Ovary (tissue), 7 donors: ENCODE measurements at regions not wholly inside any gene's neighbourhood (a gene's known extent, or its start where the extent isn't known, plus 50 kb on each side); places are given as distances from the start of the nearest gene placed in this dataset.

Experiments
- DNase-seq, 5 donors: peaks; one replicate each; pipeline ENCODE4 v3.0.0-alpha.2; 2019 to 2020
- H3K27ac ChIP-seq, 2 donors: fragments of 200-600 bp; one replicate each; pipeline versions ENCODE4 v1.5.1 to v1.8.0; 2019 to 2022
- H3K27me3 ChIP-seq: fragments of 200-600 bp; one replicate; pipeline ENCODE4 v1.8.0; 2022
- H3K36me3 ChIP-seq: fragments of 200-600 bp; sonication (generic); one replicate; pipeline ENCODE4 v1.5.1; 2019
- H3K4me1 ChIP-seq: one replicate; pipeline ENCODE4 v1.8.1; 2013; ENCODE audit warnings: mild to moderate bottlenecking, moderate library complexity; ENCODE audit not compliant: insufficient read depth
- H3K4me3 ChIP-seq: fragments of 200-600 bp; sonication (generic); one replicate; pipeline ENCODE4 v1.5.1; 2017
- H3K9me3 ChIP-seq, 2 donors: fragments of 200-600 bp in 1 of 2; sonication (generic) in 1 of 2; one replicate each; pipeline versions ENCODE4 v1.5.1 to v1.8.1; 2013 to 2019; ENCODE audit warnings: mild to moderate bottlenecking in 1 of 2, moderate library complexity in 1 of 2
- EP300 ChIP-seq: sonication (generic); formaldehyde crosslinking; IDR thresholded peaks from one replicate; pipeline ENCODE4 v1.6.1; 2017; ENCODE audit warnings: antibody characterized with exemption
- POLR2A ChIP-seq: fragments of 450-650 bp; IDR thresholded peaks from one replicate; pipeline ENCODE4 v1.6.1; 2017; ENCODE audit warnings: antibody characterized with exemption, mild to moderate bottlenecking, moderate library complexity
- WGBS, 3 donors: extraction: QIAGEN DNeasy Blood & Tissue Kit in 1 of 3; methylation state at CpG; one replicate each; pipeline versions ENCODE4 v1.1.5 to v1.1.7; 2013 to 2017; 5-methylcytosine and 5-hydroxymethylcytosine counted together
- intact Hi-C, 4 donors: fragments of 100-400 bp; cut with DNase I; formaldehyde crosslinking; loops; one replicate each; pipeline versions ENCODE4 v1.11.0 to v1.15.1; 2022 to 2023
- TF ChIP-seq, protein P1 (sequence below), 3 donors: fragments of 450-650 bp in 2 of 3; fragments of 200-600 bp in 1 of 3; IDR thresholded peaks; one replicate each; pipeline versions ENCODE4 v1.5.1 to v1.8.0; 2016 to 2022; ENCODE audit warnings: antibody characterized with exemption in 3 of 3, mild to moderate bottlenecking in 1 of 3
- donor health status: DM: no; HTN: no; CAD: no; lungs with moderate emphysema.
- donor health status: DM: no; HTN: no; CAD: no.
- donor health status: Bipolar disorder and iron deficiency.
- donor health status: DM: no; HTN: no; CAD: no.
- donor health status: DM: yes; HTN: yes; CAD: no.

GRCh38 chr20:43863821-43864544 is 50.7 kb upstream of the TOX2 start:
- Histone ChIP-seq H3K36me3 (no peaks in the 10 kb centered on the region), H3K4me1 (no peaks in the 10 kb centered on the region), H3K4me3 (no peak overlapping the region), H3K27ac (no peak overlapping the region), H3K27me3 (no peaks in the 10 kb centered on the region), H3K9me3 (no peaks in the 10 kb centered on the region)
- TF ChIP-seq EP300, result no peak
- TF ChIP-seq POLR2A, result no peak
- TF ChIP-seq, protein P1, sequence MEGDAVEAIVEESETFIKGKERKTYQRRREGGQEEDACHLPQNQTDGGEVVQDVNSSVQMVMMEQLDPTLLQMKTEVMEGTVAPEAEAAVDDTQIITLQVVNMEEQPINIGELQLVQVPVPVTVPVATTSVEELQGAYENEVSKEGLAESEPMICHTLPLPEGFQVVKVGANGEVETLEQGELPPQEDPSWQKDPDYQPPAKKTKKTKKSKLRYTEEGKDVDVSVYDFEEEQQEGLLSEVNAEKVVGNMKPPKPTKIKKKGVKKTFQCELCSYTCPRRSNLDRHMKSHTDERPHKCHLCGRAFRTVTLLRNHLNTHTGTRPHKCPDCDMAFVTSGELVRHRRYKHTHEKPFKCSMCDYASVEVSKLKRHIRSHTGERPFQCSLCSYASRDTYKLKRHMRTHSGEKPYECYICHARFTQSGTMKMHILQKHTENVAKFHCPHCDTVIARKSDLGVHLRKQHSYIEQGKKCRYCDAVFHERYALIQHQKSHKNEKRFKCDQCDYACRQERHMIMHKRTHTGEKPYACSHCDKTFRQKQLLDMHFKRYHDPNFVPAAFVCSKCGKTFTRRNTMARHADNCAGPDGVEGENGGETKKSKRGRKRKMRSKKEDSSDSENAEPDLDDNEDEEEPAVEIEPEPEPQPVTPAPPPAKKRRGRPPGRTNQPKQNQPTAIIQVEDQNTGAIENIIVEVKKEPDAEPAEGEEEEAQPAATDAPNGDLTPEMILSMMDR (IDR thresholded peaks at IDR 0.05), result no peak
- DNase-seq, result no peak
- intact Hi-C loops, result no loop called here
- 74 to 82% (median 76%) methylated on average over 10 of the region's 10 CpGs for WGBS, 3 donors

DNA sequence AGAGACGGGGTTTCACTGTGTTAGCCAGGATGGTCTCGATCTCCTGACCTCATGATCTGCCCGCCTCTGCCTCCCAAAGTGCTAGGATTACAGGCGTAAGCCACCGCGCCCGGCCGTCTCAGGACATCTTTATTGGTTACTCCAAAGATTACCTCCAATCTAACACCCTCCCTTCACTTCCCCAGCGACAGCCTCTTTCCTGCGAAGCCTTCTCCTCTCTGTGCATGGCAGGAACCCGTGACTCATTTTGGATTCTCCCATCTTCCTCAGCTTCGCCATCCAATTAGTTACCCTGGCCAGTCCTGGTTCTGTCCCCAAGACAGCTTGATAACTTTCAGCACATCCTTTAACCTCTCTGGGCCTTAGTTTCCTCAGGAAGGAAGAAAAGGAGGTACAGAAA is 51.3 kb upstream of the TOX2 start:
- TF ChIP-seq, protein P1 (IDR thresholded peaks at IDR 0.05), result no peak
- TF ChIP-seq EP300 (no peak), POLR2A (no peak)
- Histone ChIP-seq H3K4me1 (no peaks in the 10 kb centered on the region), H3K27me3 (no peaks in the 10 kb centered on the region), H3K36me3 (no peaks in the 10 kb centered on the region), H3K27ac (no peak overlapping the region), H3K4me3 (no peak overlapping the region), H3K9me3 (no peaks in the 10 kb centered on the region)
- intact Hi-C loops, result no loop called here
- WGBS, 3 donors, result 74 to 86% (median 77%) methylated on average over 12 of the region's 12 CpGs
- no peak for DNase-seq

DNA sequence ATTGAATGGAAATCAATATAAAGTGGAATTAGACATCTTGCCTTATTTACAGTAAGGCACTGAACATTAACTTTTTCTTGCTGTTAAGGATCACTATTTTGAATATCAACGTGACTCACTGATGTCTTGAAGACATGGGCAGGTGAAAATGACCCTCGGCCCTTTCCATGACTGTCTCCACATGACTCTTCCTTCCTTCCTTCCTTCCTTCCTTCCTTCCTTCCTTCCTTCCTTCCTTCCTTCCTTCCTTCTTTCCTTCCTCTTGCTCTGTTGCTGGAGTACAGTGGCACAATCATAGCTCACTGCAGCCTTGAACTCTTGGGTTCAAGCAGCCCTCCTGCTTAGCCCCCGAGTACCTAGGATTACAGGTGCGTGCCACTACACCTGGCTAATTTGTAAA is 52.2 kb upstream of the TOX2 start:
- Histone ChIP-seq H3K4me1 (no peaks in the 10 kb centered on the region), H3K9me3 (no peaks in the 10 kb centered on the region), H3K36me3 (no peaks in the 10 kb centered on the region), H3K27ac (no peak overlapping the region), H3K4me3 (no peak overlapping the region), H3K27me3 (no peaks in the 10 kb centered on the region)
- TF ChIP-seq POLR2A, result no peak
- TF ChIP-seq, protein P1 (IDR thresholded peaks at IDR 0.05), result no peak
- no peak for TF ChIP-seq EP300
- intact Hi-C loops, result no loop called here
- WGBS, 3 donors, result 37 to 51% (median 38%) methylated on average over 4 of the region's 4 CpGs
- no peak for DNase-seq

DNA sequence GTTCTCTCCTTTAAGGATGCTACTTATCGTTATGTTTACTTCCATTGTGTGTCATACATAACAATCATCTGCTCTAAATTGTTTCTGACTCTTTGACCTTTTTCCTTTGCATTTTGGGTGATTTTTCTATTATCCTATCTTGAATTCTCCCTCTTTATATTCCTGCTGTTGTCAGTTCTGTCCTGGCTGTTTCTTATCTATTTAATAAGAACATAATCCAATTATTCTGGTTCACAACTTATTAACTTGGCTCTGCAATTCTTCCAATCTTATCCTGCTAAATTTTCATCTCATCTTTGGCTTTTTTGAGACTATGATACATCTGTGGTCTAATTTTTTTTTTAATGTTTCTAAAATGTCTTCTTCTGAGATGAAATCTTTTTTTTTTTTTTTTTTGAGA is 54.7 kb upstream of the TOX2 start:
- 86 to 94% (median 87%) methylated on average over 1 of the region's 1 CpG for WGBS, 3 donors
- intact Hi-C loops, result no loop called here

More for the DNA sequence above, 54.7 kb upstream of the TOX2 start:
- TF ChIP-seq, protein P1 (IDR thresholded peaks at IDR 0.05), result no peak
- no peak for TF ChIP-seq EP300
- TF ChIP-seq POLR2A, result no peak
- no peaks in the 10 kb centered on the region for H3K4me1 ChIP-seq
- no peaks in the 10 kb centered on the region for H3K9me3 ChIP-seq
- no peak overlapping the region for H3K4me3 ChIP-seq
- H3K36me3 ChIP-seq, result no peaks in the 10 kb centered on the region
- H3K27ac ChIP-seq, result no peak overlapping the region
- no peaks in the 10 kb centered on the region for H3K27me3 ChIP-seq
- no peak for DNase-seq
